Activated naive CD4-positive, alpha-beta T cell treated with anti-CD3 and anti-CD28 coated beads, Interleukin-2, amount 10 ng/mL, durations not matched to agents 7 days and 5 days (primary cell): ENCODE measurements at regions not wholly inside any gene's neighbourhood (a gene's known extent, or its start where the extent isn't known, plus 50 kb on each side); places are given as distances from the start of the nearest gene placed in this dataset.

Experiments
- CTCF ChIA-PET: fragments of 350-600 bp; sonication (Branson Sonifier 250); formaldehyde crosslinking; loops from one replicate; lab custom pipeline; 2021; ENCODE audit warnings: antibody characterized with exemption; lab: Charles Lee
- DNase-seq: peaks from one replicate; pipeline ENCODE4 v3.0.0-alpha.2; 2020
- H3K27ac Mint-ChIP-seq: one replicate; pipeline ENCODE4 v1.8.0; 2021; ENCODE audit warnings: mild to moderate bottlenecking, moderate library complexity, mixed read lengths
- H3K27me3 Mint-ChIP-seq: one replicate; pipeline ENCODE4 v1.8.0; 2021; ENCODE audit warnings: mild to moderate bottlenecking, mixed read lengths
- H3K36me3 Mint-ChIP-seq: one replicate; pipeline ENCODE4 v1.8.0; 2021; ENCODE audit warnings: mixed read lengths
- H3K4me1 Mint-ChIP-seq: one replicate; pipeline ENCODE4 v1.8.0; 2021; ENCODE audit warnings: mixed read lengths
- H3K4me3 Mint-ChIP-seq: one replicate; pipeline ENCODE4 v1.8.0; 2021; ENCODE audit warnings: mild to moderate bottlenecking, moderate library complexity, mixed read lengths
- H3K9me3 Mint-ChIP-seq: one replicate; pipeline ENCODE4 v1.8.0; 2021; ENCODE audit warnings: mixed read lengths

DNA sequence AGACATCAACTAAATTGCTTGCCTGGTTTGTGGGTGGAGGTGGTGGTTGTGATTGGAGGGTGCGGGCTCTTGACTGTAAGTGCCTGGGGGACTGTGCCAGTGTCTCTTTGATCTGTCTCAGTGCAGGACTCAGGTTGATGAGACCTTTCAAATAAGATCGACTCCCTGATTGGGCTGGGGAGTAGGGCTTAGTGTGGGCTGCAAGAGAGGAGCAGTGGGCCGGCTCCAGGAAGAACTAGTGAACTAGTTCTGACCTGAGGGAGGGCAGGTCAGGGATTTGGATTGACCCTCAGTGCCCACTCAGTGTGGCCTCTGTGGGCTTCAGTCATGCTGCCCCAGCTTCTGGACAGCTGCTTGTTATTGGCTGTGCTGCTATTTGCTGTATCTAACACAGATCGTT, 130.6 kb upstream of the CACNA1E start:
- CTCF ChIA-PET: no interaction called here
- no peaks in the 10 kb centered on the region for H3K36me3 Mint-ChIP-seq
- DNase-seq: no peak
- H3K27ac Mint-ChIP-seq: no peak overlapping the region
- no peak overlapping the region for H3K4me3 Mint-ChIP-seq
- no peaks in the 10 kb centered on the region for H3K9me3 Mint-ChIP-seq
- no peaks in the 10 kb centered on the region for H3K4me1 Mint-ChIP-seq
- H3K27me3 Mint-ChIP-seq: peaks cover 14% of the 10 kb centered on the region

DNA sequence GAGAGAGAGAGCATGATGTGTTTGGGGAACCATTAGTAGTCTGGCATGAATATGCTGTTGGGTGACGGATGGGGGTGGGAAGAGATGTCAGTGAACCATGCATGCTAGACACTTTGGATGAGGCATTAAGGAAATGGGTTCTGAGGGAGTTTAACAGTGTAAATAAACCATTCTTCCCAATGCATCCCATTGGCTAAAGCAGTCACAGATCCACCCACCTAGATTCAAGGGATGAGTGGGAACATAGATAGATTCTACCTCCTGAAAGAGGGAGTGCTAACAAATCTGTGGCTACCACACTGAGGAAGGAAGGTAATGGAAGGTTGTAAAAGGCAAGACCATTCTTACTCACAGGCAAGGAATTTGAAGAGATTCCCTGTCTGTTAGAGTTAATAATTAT, 129.8 kb upstream of the CACNA1E start:
- Mint-ChIP-seq H3K36me3 (no peaks in the 10 kb centered on the region), H3K4me3 (no peak overlapping the region), H3K4me1 (no peaks in the 10 kb centered on the region), H3K27me3 (peaks cover 12% of the 10 kb centered on the region), H3K27ac (no peak overlapping the region), H3K9me3 (no peaks in the 10 kb centered on the region)
- CTCF ChIA-PET: interaction anchor here (0.7 kb wide), 1 partner anchor 940 kb away, joined by 3 read pairs; no protein-coding TSS in a partner anchor
- DNase-seq: no peak

DNA sequence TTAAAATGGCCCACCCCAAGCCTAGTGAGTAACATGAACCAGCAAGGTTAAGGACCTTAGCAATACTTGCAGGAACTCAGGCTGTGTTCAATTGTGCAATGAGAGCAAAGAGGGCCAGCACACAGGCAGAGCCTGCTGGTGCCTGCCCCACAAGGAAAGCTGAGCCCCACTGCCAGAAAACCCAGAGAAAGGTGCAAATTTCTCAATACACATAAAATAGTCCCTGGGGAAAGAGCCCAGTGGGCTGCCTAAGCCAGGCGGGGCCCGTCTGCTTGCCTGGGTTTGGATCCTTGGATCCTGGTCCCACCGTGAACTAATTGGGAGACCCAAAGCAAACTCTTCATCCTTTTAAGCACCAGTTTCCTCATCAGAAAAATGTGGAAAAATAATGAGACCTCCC, 128.5 kb upstream of the CACNA1E start:
- no peaks in the 10 kb centered on the region for H3K36me3 Mint-ChIP-seq
- H3K4me3 Mint-ChIP-seq: no peak overlapping the region
- no peak overlapping the region for H3K27ac Mint-ChIP-seq
- no peaks in the 10 kb centered on the region for H3K4me1 Mint-ChIP-seq
- H3K27me3 Mint-ChIP-seq: peaks cover 8% of the 10 kb centered on the region
- CTCF ChIA-PET: no interaction called here
- DNase-seq: no peak
- no peaks in the 10 kb centered on the region for H3K9me3 Mint-ChIP-seq

DNA sequence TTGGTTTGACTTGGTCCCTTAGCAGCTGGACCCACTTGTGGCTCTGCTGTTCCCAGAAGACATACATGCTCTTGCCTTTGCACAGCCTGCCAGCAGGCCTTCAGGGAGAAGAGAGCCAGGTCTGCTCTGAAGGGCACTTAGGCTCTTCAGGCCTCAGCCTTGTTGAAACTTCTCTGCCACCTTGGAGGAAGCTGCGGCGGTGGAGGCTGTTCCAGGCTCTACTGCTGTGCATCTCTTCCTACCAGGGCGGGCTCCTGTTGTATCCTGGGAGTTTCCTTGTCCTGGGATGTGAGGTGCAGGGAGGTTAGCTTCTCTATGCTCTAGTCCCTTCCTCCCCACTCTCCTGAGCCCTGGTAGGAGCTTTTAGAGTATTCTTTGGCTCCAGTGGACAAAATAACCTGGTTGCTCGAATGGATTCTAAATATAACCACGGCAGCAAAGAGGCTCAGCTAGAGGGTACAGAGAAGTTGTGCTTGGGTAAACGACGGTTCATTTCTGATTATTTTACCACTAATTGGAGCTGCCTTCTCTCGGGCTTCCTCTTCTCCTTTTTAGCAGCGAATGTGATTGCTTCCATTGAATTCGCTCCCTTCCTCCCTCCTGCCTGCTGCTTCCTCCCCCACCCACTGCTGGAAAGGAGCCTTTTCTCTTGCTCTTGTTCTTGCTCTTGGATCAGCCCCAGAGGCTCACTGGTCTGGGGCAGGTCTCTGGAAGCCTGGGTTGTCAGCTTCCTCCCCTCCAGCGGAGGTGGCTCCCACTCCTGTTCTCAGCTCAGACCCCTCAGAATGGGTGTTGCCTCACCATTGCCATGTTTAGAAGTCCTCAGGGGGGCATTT, 126.6 kb upstream of the CACNA1E start:
- Mint-ChIP-seq H3K27ac (no peak overlapping the region), H3K4me1 (no peaks in the 10 kb centered on the region), H3K27me3 (peaks cover 8% of the 10 kb centered on the region), H3K4me3 (no peak overlapping the region), H3K9me3 (no peaks in the 10 kb centered on the region), H3K36me3 (no peaks in the 10 kb centered on the region)
- DNase-seq: no peak
- CTCF ChIA-PET: no interaction called here

DNA sequence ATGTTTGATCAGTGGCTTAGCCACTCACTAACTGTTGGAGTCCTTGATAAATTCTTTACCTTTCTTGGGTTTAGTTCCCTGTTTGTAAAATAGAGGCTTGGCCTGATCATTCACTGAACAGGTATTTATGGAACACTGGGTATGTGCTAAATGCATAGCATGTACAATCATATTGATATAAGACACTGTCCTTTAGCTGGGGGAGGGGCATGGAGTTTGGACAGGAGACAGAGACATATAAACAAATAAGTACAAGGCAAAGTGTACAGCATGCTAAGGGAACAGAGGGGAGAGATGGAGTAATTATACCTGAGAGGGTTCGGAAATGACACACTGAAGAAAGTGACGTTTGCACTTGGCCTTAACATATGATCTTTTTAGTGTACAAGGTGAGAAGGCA, 124.3 kb upstream of the CACNA1E start:
- H3K27me3 Mint-ChIP-seq: peaks cover 8% of the 10 kb centered on the region
- no peaks in the 10 kb centered on the region for H3K4me1 Mint-ChIP-seq
- no peaks in the 10 kb centered on the region for H3K9me3 Mint-ChIP-seq
- DNase-seq: no peak
- H3K36me3 Mint-ChIP-seq: no peaks in the 10 kb centered on the region
- H3K4me3 Mint-ChIP-seq: no peak overlapping the region
- CTCF ChIA-PET: no interaction called here
- no peak overlapping the region for H3K27ac Mint-ChIP-seq

DNA sequence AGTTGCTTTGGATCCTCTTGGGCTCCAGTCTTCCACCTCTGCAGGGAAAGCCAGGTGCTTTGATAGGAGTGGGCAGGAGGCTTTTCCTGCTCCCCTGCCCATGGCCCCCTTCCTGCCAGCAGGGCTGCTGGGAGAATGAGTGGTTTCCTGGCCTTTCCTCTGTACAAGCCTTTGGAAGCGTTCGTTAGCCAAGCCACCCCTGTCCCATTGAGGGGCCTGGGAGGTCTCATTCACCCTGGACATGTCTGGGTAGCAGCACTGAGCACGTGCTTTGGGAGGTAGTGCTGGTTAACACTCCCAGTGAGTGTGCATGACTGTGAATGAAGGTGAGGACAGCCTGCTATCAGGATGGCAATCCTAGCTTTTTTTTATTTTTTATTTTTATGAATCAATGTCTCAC, 118.5 kb upstream of the CACNA1E start:
- Mint-ChIP-seq H3K36me3 (no peaks in the 10 kb centered on the region), H3K27me3 (no peaks in the 10 kb centered on the region), H3K9me3 (no peaks in the 10 kb centered on the region), H3K4me1 (no peaks in the 10 kb centered on the region), H3K4me3 (no peak overlapping the region), H3K27ac (no peak overlapping the region)
- CTCF ChIA-PET: no interaction called here
- DNase-seq: no peak

DNA sequence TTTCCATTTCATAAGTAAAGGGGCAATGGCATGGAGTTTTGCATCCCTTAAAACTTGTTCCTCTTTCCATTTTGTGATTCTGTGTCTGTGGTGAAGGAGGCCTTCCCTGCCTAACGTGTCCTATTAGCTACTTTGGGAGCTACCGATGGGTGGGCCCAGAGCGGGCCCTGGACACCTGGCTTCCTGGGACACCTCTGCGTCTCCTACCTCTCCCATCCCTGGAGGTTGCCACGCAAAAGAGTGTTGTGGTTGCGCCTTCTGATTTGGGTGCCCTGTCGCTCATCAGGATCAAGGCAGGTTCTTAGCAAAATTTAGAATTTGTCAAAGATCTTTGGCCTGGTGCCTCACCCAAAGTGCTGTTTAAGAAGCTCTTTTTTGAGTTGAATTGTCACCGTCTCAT, 116.4 kb upstream of the CACNA1E start:
- Mint-ChIP-seq H3K27me3 (no peaks in the 10 kb centered on the region), H3K27ac (no peak overlapping the region), H3K9me3 (peaks cover 3% of the 10 kb centered on the region), H3K4me3 (no peak overlapping the region), H3K36me3 (no peaks in the 10 kb centered on the region), H3K4me1 (no peaks in the 10 kb centered on the region)
- no peak for DNase-seq
- CTCF ChIA-PET: no interaction called here

DNA sequence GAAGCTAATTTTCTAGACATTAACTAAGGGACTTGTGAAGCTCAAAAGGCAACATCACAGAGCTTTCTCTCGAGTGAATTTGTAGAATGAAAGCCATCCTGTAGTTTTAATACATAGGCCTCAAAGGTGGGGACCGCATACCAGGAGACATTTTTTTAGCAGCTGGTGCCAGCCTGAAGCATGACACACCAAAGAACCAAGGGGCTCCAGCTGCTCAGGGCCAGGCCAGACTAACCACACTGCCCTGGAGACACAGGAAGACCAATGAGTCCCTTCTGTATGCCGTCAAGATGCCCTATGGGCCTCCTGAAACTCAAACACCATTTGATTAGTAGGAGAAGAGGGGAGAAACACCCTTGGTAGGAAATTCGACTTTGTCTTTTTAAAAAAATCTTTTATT, 113.9 kb upstream of the CACNA1E start:
- CTCF ChIA-PET: no interaction called here
- peaks cover 2% of the 10 kb centered on the region for H3K36me3 Mint-ChIP-seq
- no peak overlapping the region for H3K27ac Mint-ChIP-seq

DNA sequence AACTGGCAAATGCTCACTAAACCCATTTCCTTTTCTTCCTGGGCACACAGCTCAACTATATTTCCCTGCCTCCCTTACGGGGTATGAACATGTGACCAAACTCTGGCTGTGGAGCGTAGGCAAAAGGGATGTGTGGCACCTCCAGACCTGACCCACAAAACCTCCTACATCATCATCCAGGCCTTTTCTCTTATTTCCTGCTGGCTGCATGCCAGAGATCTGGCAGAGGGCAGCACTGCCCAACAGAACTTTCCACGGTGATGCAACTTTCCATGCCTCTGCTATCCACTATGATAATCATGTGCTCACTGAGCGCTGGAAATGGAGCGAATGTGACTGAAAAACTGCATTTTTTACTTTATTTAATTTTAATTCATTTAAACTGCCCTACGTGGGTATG, 99.6 kb upstream of the CACNA1E start:
- Mint-ChIP-seq H3K27ac (no peak overlapping the region), H3K4me3 (no peak overlapping the region), H3K4me1 (no peaks in the 10 kb centered on the region), H3K9me3 (peaks cover 2% of the 10 kb centered on the region), H3K36me3 (no peaks in the 10 kb centered on the region), H3K27me3 (peaks cover 3% of the 10 kb centered on the region)
- CTCF ChIA-PET: interaction anchor here (1.2 kb wide), 1 partner anchor 40 kb away, joined by 6 read pairs; no protein-coding TSS in a partner anchor
- DNase-seq: no peak

More for the DNA sequence above, 113.9 kb upstream of the CACNA1E start:
- Mint-ChIP-seq H3K27me3 (no peaks in the 10 kb centered on the region), H3K9me3 (peaks cover 9% of the 10 kb centered on the region), H3K4me1 (no peaks in the 10 kb centered on the region), H3K4me3 (no peak overlapping the region)
- no peak for DNase-seq

DNA sequence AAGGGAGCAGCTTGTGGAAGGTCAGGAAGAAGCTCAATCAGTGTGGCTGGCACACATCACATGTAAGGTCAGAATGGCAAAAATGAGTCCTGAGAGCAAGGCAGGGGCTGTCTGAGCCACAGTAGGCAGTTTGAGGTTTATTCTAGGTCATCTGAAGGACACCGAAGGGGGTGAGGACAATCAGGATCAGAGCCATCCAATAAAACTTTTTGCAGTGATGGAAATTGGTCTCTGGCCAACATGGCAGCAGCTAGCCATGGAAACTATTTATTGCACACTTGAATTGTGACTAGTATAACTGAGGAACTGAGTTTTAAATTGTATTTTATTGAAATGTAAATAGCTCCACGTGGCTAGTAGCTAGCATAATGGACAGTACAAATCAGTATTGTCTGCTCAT, 97.0 kb upstream of the CACNA1E start:
- H3K36me3 Mint-ChIP-seq: no peaks in the 10 kb centered on the region
- DNase-seq: no peak
- no peak overlapping the region for H3K4me3 Mint-ChIP-seq
- H3K27ac Mint-ChIP-seq: no peak overlapping the region
- CTCF ChIA-PET: interaction anchor here (1.2 kb wide), 1 partner anchor 37 kb away, joined by 3 read pairs; no protein-coding TSS in a partner anchor
- peaks cover 10% of the 10 kb centered on the region for H3K27me3 Mint-ChIP-seq
- H3K4me1 Mint-ChIP-seq: peaks cover 6% of the 10 kb centered on the region
- no peaks in the 10 kb centered on the region for H3K9me3 Mint-ChIP-seq

DNA sequence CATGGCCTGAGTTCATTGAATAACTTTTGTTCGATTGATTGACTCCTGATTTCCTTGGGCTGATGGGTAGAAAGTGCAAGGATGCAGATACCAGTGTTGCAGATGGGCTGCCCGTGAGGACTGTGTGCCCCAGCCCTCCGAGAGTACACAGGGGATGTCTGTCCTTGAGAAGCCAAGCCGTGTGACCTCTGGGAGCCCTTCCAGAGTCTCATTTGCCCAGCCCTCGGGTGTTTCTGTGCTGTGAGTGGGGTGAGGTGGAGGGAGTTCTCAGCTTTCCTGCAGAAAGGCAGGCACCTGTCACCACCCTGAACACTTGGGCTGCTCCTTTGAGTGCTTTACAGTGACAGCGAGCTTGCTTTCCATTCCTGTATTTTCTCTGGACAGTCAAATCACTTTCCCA, 96.4 kb upstream of the CACNA1E start:
- CTCF ChIA-PET: interaction anchor here (1.2 kb wide), 1 partner anchor 36 kb away, joined by 3 read pairs; no protein-coding TSS in a partner anchor
- H3K4me3 Mint-ChIP-seq: no peak overlapping the region
- no peaks in the 10 kb centered on the region for H3K9me3 Mint-ChIP-seq
- peaks cover 10% of the 10 kb centered on the region for H3K27me3 Mint-ChIP-seq
- DNase-seq: no peak
- H3K36me3 Mint-ChIP-seq: no peaks in the 10 kb centered on the region
- H3K27ac Mint-ChIP-seq: no peak overlapping the region
- peaks cover 10% of the 10 kb centered on the region for H3K4me1 Mint-ChIP-seq

DNA sequence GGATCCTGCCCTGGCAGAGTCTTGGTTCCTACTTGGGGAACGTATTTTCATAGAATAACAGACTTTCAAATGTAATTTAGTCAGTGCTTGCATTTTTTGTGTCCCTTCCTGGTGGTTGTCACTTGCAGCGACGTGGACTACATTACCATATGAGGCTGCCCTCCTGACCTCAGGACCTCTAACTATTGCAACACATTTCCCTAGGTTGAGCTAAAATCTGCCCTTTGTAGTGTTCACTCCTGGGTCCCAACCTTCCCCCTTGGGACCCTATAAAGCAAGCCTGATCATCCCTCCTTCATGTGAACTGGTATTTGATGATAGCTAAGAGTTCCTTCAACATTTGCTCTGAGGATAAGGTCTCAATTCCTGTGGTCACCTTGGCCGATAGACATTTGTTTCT, 95.6 kb upstream of the CACNA1E start:
- DNase-seq: no peak
- Mint-ChIP-seq H3K9me3 (no peaks in the 10 kb centered on the region), H3K36me3 (no peaks in the 10 kb centered on the region), H3K4me1 (peaks cover 10% of the 10 kb centered on the region), H3K4me3 (no peak overlapping the region), H3K27me3 (peaks cover 10% of the 10 kb centered on the region), H3K27ac (no peak overlapping the region)
- CTCF ChIA-PET: interaction anchor here (1.2 kb wide), 1 partner anchor 36 kb away, joined by 3 read pairs; no protein-coding TSS in a partner anchor

DNA sequence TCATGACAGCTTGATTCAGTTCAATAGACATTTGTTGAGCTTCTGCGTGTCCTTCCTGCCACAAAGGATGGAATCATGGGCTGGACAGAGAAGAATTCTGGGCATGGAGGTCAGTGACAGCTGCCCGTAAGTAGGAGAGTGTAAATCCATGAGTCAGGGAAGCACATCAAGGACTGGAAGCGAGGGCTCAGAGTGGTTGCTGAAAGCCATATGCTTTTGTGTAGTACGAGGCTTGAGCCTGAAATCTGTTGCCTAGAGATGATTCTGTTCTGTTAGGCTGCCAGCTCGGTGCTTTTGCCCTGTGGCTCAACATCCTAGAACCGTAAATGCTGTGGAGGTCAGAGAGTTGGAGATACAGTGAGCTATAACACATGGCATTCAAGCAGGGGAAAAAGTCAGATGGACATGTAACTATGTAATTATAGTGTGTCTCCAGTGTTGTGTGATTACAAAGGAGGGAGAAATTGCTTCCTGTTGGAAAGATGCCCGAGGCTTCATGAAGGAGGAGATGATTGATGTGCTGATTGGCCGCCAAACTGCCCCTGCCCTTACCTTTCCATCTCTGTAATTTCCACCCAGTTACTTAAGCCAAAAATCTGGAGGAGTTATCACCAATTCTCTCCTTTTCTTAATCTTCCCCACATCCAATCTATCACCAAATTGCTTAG, 92.8 kb upstream of the CACNA1E start:
- no peak overlapping the region for H3K27ac Mint-ChIP-seq
- CTCF ChIA-PET: interaction anchor here (0.8 kb wide), 1 partner anchor 29 kb away, joined by 3 read pairs; no protein-coding TSS in a partner anchor
- peaks cover 10% of the 10 kb centered on the region for H3K27me3 Mint-ChIP-seq
- no peak overlapping the region for H3K4me3 Mint-ChIP-seq
- peaks cover 10% of the 10 kb centered on the region for H3K4me1 Mint-ChIP-seq
- DNase-seq: no peak
- no peaks in the 10 kb centered on the region for H3K9me3 Mint-ChIP-seq
- H3K36me3 Mint-ChIP-seq: no peaks in the 10 kb centered on the region

DNA sequence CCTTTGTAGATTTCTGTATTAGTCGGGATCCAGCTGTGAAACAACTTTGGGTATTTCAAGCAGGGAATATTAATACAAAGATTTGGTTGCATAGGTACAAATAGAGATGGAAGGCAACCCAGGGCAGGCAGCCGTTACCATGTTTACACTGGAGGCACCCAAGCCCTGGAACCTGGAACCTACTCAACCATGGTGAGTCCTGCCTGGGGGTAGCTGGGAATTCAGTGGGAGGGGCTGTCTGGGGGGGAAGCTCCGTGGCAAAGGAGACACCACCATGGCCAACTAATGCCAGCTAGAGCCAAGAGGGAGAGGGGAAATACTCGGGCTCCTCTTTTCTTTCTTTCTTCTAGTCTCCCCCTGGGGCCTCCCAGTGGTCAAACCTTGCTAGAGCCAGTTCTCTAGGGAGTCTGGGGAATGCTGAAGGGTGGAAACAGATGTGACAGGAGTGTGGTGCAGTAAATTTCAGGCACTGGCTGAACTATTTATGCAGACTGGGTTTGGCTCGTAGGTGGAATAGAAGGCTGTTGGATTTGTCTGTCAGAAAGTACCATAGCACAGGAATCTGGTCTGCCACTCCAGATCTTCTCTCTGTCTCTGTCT, 91.9 kb upstream of the CACNA1E start:
- Mint-ChIP-seq H3K9me3 (no peaks in the 10 kb centered on the region), H3K4me3 (no peak overlapping the region), H3K27me3 (peaks cover 7% of the 10 kb centered on the region), H3K36me3 (no peaks in the 10 kb centered on the region), H3K4me1 (peaks cover 10% of the 10 kb centered on the region), H3K27ac (no peak overlapping the region)
- no peak for DNase-seq
- CTCF ChIA-PET: no interaction called here
